Esophagus muscularis mucosa (tissue), 4 donors: ENCODE measurements at regions not wholly inside any gene's neighbourhood (a gene's known extent, or its start where the extent isn't known, plus 50 kb on each side); places are given as distances from the start of the nearest gene placed in this dataset.

Experiments used
- EP300 ChIP-seq: sonication (generic); formaldehyde crosslinking; IDR thresholded peaks from one replicate; pipeline ENCODE4 v1.6.1; 2017; ENCODE audit warnings: antibody characterized with exemption
- POLR2AphosphoS5 ChIP-seq, 2 donors: sonication (generic); formaldehyde crosslinking; IDR thresholded peaks; one replicate each; pipeline ENCODE4 v1.6.1; 2017; ENCODE audit warnings: antibody characterized with exemption in 2 of 2
- TF ChIP-seq, protein P1 (sequence below), 3 experiments: fragments of 200-600 bp in 2 of 3; fragments of 450-650 bp in 1 of 3; sonication (generic) in 2 of 3; IDR thresholded peaks; one replicate each; pipeline ENCODE4 v1.5.1; 2017 to 2019; ENCODE audit warnings: antibody characterized with exemption in 3 of 3, mild to moderate bottlenecking in 2 of 3, moderate library complexity in 1 of 3

DNA sequence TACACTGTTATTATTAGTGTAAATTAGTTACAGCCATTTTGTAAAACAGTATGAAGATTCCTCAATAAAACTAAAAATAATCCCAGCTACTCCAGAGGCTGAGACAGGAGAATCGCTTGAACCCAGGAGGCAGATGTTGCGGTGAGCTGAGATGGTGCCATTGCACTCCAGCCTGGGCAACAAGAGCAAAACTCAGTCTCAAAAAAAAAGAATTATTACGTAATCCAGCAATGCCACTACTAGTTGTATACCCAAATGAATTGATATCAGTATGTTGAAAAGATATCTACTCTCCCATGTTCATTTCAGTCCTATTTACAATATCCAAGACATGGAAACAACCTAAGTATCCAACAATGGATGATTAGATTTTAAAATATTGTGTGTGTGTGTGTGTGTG, 313.6 kb downstream of the EPHA4 start:
- TF ChIP-seq, protein P1, sequence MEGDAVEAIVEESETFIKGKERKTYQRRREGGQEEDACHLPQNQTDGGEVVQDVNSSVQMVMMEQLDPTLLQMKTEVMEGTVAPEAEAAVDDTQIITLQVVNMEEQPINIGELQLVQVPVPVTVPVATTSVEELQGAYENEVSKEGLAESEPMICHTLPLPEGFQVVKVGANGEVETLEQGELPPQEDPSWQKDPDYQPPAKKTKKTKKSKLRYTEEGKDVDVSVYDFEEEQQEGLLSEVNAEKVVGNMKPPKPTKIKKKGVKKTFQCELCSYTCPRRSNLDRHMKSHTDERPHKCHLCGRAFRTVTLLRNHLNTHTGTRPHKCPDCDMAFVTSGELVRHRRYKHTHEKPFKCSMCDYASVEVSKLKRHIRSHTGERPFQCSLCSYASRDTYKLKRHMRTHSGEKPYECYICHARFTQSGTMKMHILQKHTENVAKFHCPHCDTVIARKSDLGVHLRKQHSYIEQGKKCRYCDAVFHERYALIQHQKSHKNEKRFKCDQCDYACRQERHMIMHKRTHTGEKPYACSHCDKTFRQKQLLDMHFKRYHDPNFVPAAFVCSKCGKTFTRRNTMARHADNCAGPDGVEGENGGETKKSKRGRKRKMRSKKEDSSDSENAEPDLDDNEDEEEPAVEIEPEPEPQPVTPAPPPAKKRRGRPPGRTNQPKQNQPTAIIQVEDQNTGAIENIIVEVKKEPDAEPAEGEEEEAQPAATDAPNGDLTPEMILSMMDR (IDR thresholded peaks at IDR 0.05) = no peak
- TF ChIP-seq EP300 (no peak), POLR2AphosphoS5 (IDR thresholded peaks at IDR 0.05) (no peak)
